ENCODE measurements at regions not wholly inside any gene's neighbourhood (a gene's known extent, or its start where the extent isn't known, plus 50 kb on each side); places are given as distances from the start of the nearest gene placed in this dataset.

GRCh38 chr5:165066751-165067385 lies 1561.4 kb downstream of the MAT2B start:
- TF ChIP-seq TOX (CRISPR knock-in tag; IDR thresholded peaks at IDR 0.05; ENCODE audit: borderline replicate concordance) (no peak), TSHZ2 (CRISPR knock-in tag; IDR thresholded peaks at IDR 0.05) (no peak), RARB (CRISPR knock-in tag; IDR thresholded peaks at IDR 0.05) (no peak), ARNTL (CRISPR knock-in tag; IDR thresholded peaks at IDR 0.05; ENCODE audit: borderline replicate concordance, low read depth) (no peak), OSR1 (CRISPR knock-in tag; IDR thresholded peaks at IDR 0.05) (no peak), POU6F1 (CRISPR knock-in tag; IDR thresholded peaks at IDR 0.05; ENCODE audit: borderline replicate concordance, low read depth) (no peak), ESRRG (CRISPR knock-in tag; IDR thresholded peaks at IDR 0.05) (no peak), GLIS3 (CRISPR knock-in tag; IDR thresholded peaks at IDR 0.05) (no peak), BACH2 (CRISPR knock-in tag; IDR thresholded peaks at IDR 0.05; ENCODE audit: borderline replicate concordance) (no peak), PPARA (CRISPR knock-in tag; IDR thresholded peaks at IDR 0.05; ENCODE audit: borderline replicate concordance) (no peak), ZNF565 (CRISPR knock-in tag; conservative IDR thresholded peaks at IDR 0.05; ENCODE audit: low read depth) (no peak), ZFP30 (CRISPR knock-in tag; IDR thresholded peaks at IDR 0.05) (no peak), TCF4 (CRISPR knock-in tag; IDR thresholded peaks at IDR 0.05; ENCODE audit: borderline replicate concordance) (no peak), ZC3H10 (CRISPR knock-in tag; IDR thresholded peaks at IDR 0.05) (no peak), PATZ1 (CRISPR knock-in tag; IDR thresholded peaks at IDR 0.05; ENCODE audit: borderline replicate concordance) (no peak), CSDC2 (CRISPR knock-in tag; IDR thresholded peaks at IDR 0.05) (no peak), ISL1 (CRISPR knock-in tag; IDR thresholded peaks at IDR 0.05) (no peak), ZNF70 (CRISPR knock-in tag; IDR thresholded peaks at IDR 0.05) (no peak), CREB5 (CRISPR knock-in tag; IDR thresholded peaks at IDR 0.05; ENCODE audit: low read depth) (no peak)
- TF ChIP-seq, protein P1, sequence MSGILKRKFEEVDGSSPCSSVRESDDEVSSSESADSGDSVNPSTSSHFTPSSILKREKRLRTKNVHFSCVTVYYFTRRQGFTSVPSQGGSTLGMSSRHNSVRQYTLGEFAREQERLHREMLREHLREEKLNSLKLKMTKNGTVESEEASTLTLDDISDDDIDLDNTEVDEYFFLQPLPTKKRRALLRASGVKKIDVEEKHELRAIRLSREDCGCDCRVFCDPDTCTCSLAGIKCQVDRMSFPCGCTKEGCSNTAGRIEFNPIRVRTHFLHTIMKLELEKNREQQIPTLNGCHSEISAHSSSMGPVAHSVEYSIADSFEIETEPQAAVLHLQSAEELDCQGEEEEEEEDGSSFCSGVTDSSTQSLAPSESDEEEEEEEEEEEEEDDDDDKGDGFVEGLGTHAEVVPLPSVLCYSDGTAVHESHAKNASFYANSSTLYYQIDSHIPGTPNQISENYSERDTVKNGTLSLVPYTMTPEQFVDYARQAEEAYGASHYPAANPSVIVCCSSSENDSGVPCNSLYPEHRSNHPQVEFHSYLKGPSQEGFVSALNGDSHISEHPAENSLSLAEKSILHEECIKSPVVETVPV (CRISPR knock-in tag; IDR thresholded peaks at IDR 0.05) = no peak
- ATAC-seq = no peak

DNA sequence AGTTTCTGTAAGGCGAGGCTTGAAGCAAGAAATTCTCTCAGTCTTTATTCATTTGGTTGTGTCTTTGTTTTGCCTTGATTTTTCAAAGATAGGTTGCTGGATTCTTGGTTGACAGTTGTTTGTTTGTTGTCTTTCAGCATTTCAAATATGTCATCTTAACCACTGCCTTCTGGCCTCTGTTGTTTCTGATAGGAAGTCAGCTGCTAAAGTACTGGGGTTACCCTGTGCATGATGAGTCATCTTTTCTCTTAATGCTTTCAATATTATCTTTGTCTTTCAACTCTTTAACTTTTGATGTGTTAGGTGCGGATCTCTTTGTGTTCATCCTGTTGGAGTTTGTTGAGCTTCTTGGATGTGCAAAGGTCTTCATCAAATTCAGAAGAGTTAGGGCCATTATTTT lies 1571.3 kb downstream of the MAT2B start:
- no peak for ATAC-seq
- no peak for TF ChIP-seq ZNF565 (CRISPR knock-in tag; conservative IDR thresholded peaks at IDR 0.05; ENCODE audit: low read depth)
- TF ChIP-seq GLIS3 (CRISPR knock-in tag; IDR thresholded peaks at IDR 0.05) = no peak
- TF ChIP-seq ISL1 (CRISPR knock-in tag; IDR thresholded peaks at IDR 0.05) = no peak
- TF ChIP-seq ZNF8 (CRISPR knock-in tag; IDR thresholded peaks at IDR 0.05) = no peak
- TF ChIP-seq ZFP3 (CRISPR knock-in tag; IDR thresholded peaks at IDR 0.05) = no peak
- no peak for TF ChIP-seq TOX (CRISPR knock-in tag; IDR thresholded peaks at IDR 0.05; ENCODE audit: borderline replicate concordance)
- no peak for TF ChIP-seq PATZ1 (CRISPR knock-in tag; IDR thresholded peaks at IDR 0.05; ENCODE audit: borderline replicate concordance)
- TF ChIP-seq POU6F1 (CRISPR knock-in tag; IDR thresholded peaks at IDR 0.05; ENCODE audit: borderline replicate concordance, low read depth) = no peak
- no peak for TF ChIP-seq ZFP30 (CRISPR knock-in tag; IDR thresholded peaks at IDR 0.05)
- no peak for TF ChIP-seq ZC3H10 (CRISPR knock-in tag; IDR thresholded peaks at IDR 0.05)
- no peak for TF ChIP-seq TSHZ2 (CRISPR knock-in tag; IDR thresholded peaks at IDR 0.05)
- TF ChIP-seq BACH2 (CRISPR knock-in tag; IDR thresholded peaks at IDR 0.05; ENCODE audit: borderline replicate concordance) = no peak

All from SK-N-SH treated with all-trans-retinoic acid at 6 μM for 48 hours (cell line).